Fibroblast of pulmonary artery (primary cell): ENCODE measurements at regions not wholly inside any gene's neighbourhood (a gene's known extent, or its start where the extent isn't known, plus 50 kb on each side); places are given as distances from the start of the nearest gene placed in this dataset.

Source experiments
- DNase-seq: peaks from one replicate; pipeline ENCODE4 v3.0.0-alpha.2; 2010; ENCODE audit warnings: low read depth
- H3K4me3 ChIP-seq: replicated peaks from 2 replicates; pipeline ENCODE4 v1.5.1; 2011; ENCODE audit warnings: low read depth, mild to moderate bottlenecking, control low read depth, low read length, moderate library complexity
- CTCF ChIP-seq: IDR thresholded peaks from 2 replicates; pipeline ENCODE4 v1.5.1; 2011; ENCODE audit warnings: mild to moderate bottlenecking, control low read depth, low read length, inconsistent platforms; ENCODE audit errors: missing control alignments

- no peak overlapping the region for H3K4me3 ChIP-seq
- no peak for DNase-seq
- no peak for TF ChIP-seq CTCF
These were observed 402.5 kb upstream of the DDX18 start for GRCh38 chr2:117411983-117412382.

GRCh38 chr2:117432746-117433145 is 381.7 kb upstream of the DDX18 start:
- TF ChIP-seq CTCF: no peak
- DNase-seq: no peak

GRCh38 chr2:117436697-117437096 is 377.8 kb upstream of the DDX18 start:
- TF ChIP-seq CTCF: no peak
- no peak overlapping the region for H3K4me3 ChIP-seq
- DNase-seq: no peak

More at GRCh38 chr2:117432746-117433145, 381.7 kb upstream of the DDX18 start:
- H3K4me3 ChIP-seq: no peak overlapping the region

GRCh38 chr2:117470311-117471095 is 344.0 kb upstream of the DDX18 start:
- TF ChIP-seq CTCF: no peak

GRCh38 chr2:117481608-117482007 is 332.9 kb upstream of the DDX18 start:
- H3K4me3 ChIP-seq: no peak overlapping the region
- TF ChIP-seq CTCF: no peak
- no peak for DNase-seq

More at GRCh38 chr2:117470311-117471095, 344.0 kb upstream of the DDX18 start:
- H3K4me3 ChIP-seq: no peak overlapping the region
- no peak for DNase-seq

GRCh38 chr2:117485588-117485987 is 328.9 kb upstream of the DDX18 start:
- DNase-seq: no peak
- TF ChIP-seq CTCF: no peak
- no peak overlapping the region for H3K4me3 ChIP-seq

GRCh38 chr2:117486081-117486480 is 328.4 kb upstream of the DDX18 start:
- no peak for TF ChIP-seq CTCF
- no peak overlapping the region for H3K4me3 ChIP-seq
- DNase-seq: no peak
